H9 (cell line): ENCODE measurements at regions not wholly inside any gene's neighbourhood (a gene's known extent, or its start where the extent isn't known, plus 50 kb on each side); places are given as distances from the start of the nearest gene placed in this dataset.
A peak's percentile ranks its signal among the peaks of the same experiment; 100 is the strongest.

ENCODE experiments used
- DNase-seq: peaks from one replicate; pipeline ENCODE4 v3.0.0-alpha.2; 2017
- H2AFZ ChIP-seq: one replicate; pipeline ENCODE4 v1.6.1; 2013; ENCODE audit warnings: mild to moderate bottlenecking, low read length, control low read depth, moderate library complexity
- H2AK5ac ChIP-seq: 2 replicates; pipeline ENCODE4 v1.6.1; 2013; ENCODE audit warnings: low read length, control low read depth, mixed read lengths; ENCODE audit not compliant: insufficient read length
- H2BK120ac ChIP-seq: one replicate; pipeline ENCODE4 v1.6.1; 2013; ENCODE audit warnings: low read depth, mild to moderate bottlenecking, low read length, control low read depth, inconsistent platforms; ENCODE audit not compliant: poor library complexity, severe bottlenecking
- H2BK12ac ChIP-seq: 2 replicates; pipeline ENCODE4 v1.6.1; 2013; ENCODE audit warnings: low read length, control low read depth, mixed read lengths, low read depth; ENCODE audit not compliant: insufficient read length
- H2BK15ac ChIP-seq: 2 replicates; pipeline ENCODE4 v1.6.1; 2013; ENCODE audit warnings: low read depth, low read length, control low read depth
- H2BK20ac ChIP-seq: one replicate; pipeline ENCODE4 v1.6.1; 2013; ENCODE audit warnings: low read depth, mild to moderate bottlenecking, low read length, control low read depth, inconsistent platforms; ENCODE audit not compliant: poor library complexity, severe bottlenecking
- H2BK5ac ChIP-seq: 2 replicates; pipeline ENCODE4 v1.6.1; 2013; ENCODE audit warnings: low read length, control low read depth, mixed read lengths; ENCODE audit not compliant: insufficient read length
- H3K14ac ChIP-seq: 2 replicates; pipeline ENCODE4 v1.6.1; 2013; ENCODE audit warnings: low read length, control low read depth; ENCODE audit not compliant: insufficient read depth
- H3K18ac ChIP-seq: 2 replicates; pipeline ENCODE4 v1.6.1; 2013; ENCODE audit warnings: low read depth, mild to moderate bottlenecking, mixed read lengths, low read length, control low read depth; ENCODE audit not compliant: insufficient read length
- H3K23ac ChIP-seq: 2 replicates; pipeline ENCODE4 v1.6.1; 2013; ENCODE audit warnings: low read length, control low read depth, mixed read lengths, low read depth; ENCODE audit not compliant: insufficient read length
- H3K23me2 ChIP-seq: 2 replicates; pipeline ENCODE4 v1.6.1; 2013; ENCODE audit warnings: low read depth, mild to moderate bottlenecking, mixed read lengths, low read length, control low read depth; ENCODE audit not compliant: insufficient read length, poor library complexity, severe bottlenecking
- H3K27ac ChIP-seq: 2 replicates; pipeline ENCODE4 v1.5.1; 2013; ENCODE audit warnings: low read length, control low read depth, mixed read lengths, low read depth; ENCODE audit not compliant: insufficient read length
- H3K27me3 ChIP-seq: 2 replicates; pipeline ENCODE4 v1.6.1; 2013; ENCODE audit warnings: low read length, control low read depth, inconsistent platforms; ENCODE audit not compliant: insufficient read depth
- H3K4ac ChIP-seq: 2 replicates; pipeline ENCODE4 v1.6.1; 2013; ENCODE audit warnings: low read depth, mild to moderate bottlenecking, control low read depth, inconsistent platforms, low read length, moderate library complexity
- H3K4me1 ChIP-seq: 2 replicates; pipeline ENCODE4 v1.6.1; 2013; ENCODE audit warnings: low read length, control low read depth, inconsistent platforms; ENCODE audit not compliant: insufficient read depth
- H3K4me2 ChIP-seq: 2 replicates; pipeline ENCODE4 v1.6.1; 2013; ENCODE audit warnings: low read length, control low read depth, mixed read lengths; ENCODE audit not compliant: insufficient read length, insufficient read depth
- H3K56ac ChIP-seq: 2 replicates; pipeline ENCODE4 v1.6.1; 2013; ENCODE audit warnings: low read depth, mild to moderate bottlenecking, mixed read lengths, low read length, control low read depth; ENCODE audit not compliant: insufficient read length
- H3K79me1 ChIP-seq: 2 replicates; pipeline ENCODE4 v1.6.1; 2013; ENCODE audit warnings: low read depth, mild to moderate bottlenecking, moderate library complexity, low read length, control low read depth, inconsistent platforms; ENCODE audit not compliant: insufficient read depth, poor library complexity, severe bottlenecking
- H3K79me2 ChIP-seq: 2 replicates; pipeline ENCODE4 v1.6.1; 2013; ENCODE audit warnings: low read length, control low read depth, inconsistent platforms; ENCODE audit not compliant: insufficient read depth
- H3K9ac ChIP-seq: 2 replicates; pipeline ENCODE4 v1.6.1; 2013; ENCODE audit warnings: low read length, control low read depth, mixed read lengths; ENCODE audit not compliant: insufficient read length; ENCODE audit errors: extremely low read depth
- H3K9me3 ChIP-seq: one replicate; pipeline ENCODE4 v1.6.1; 2013; ENCODE audit warnings: low read depth, low read length, inconsistent platforms; ENCODE audit not compliant: control insufficient read depth
- H3T11ph ChIP-seq: one replicate; pipeline ENCODE4 v1.6.1; 2013; ENCODE audit warnings: mild to moderate bottlenecking, low read length, control low read depth, inconsistent platforms
- H4K20me1 ChIP-seq: one replicate; pipeline ENCODE4 v1.6.1; 2013; ENCODE audit not compliant: control insufficient read depth, insufficient read length, insufficient read depth
- H4K5ac ChIP-seq: 2 replicates; pipeline ENCODE4 v1.6.1; 2013; ENCODE audit warnings: low read depth, mild to moderate bottlenecking, mixed read lengths, low read length, control low read depth; ENCODE audit not compliant: insufficient read length
- H4K8ac ChIP-seq: replicated peaks from 2 replicates; pipeline ENCODE4 v1.6.1; 2013; ENCODE audit warnings: low read length, control low read depth, mixed read lengths, low read depth; ENCODE audit not compliant: insufficient read length
- H4K91ac ChIP-seq: 2 replicates; pipeline ENCODE4 v1.6.1; 2013; ENCODE audit warnings: low read depth, mild to moderate bottlenecking, moderate library complexity, mixed read lengths, low read length, control low read depth; ENCODE audit not compliant: insufficient read length
- H3K27ac Mint-ChIP-seq, 3 experiments: 2 replicates in 2 of 3; 3 replicates in 1 of 3; pipeline ENCODE4 v1.8.0; 2020 to 2021; ENCODE audit warnings: mixed read lengths in 3 of 3, mild to moderate bottlenecking in 1 of 3, moderate library complexity in 1 of 3
- H3K27me3 Mint-ChIP-seq: 2 replicates; pipeline ENCODE4 v1.8.0; 2021; ENCODE audit warnings: low read depth, mild to moderate bottlenecking, moderate library complexity, mixed read lengths
- H3K36me3 Mint-ChIP-seq, 3 experiments: 2 replicates in 2 of 3; 3 replicates in 1 of 3; pipeline ENCODE4 v1.8.0; 2020 to 2021; ENCODE audit warnings: low read depth in 3 of 3, mixed read lengths in 3 of 3; ENCODE audit not compliant: insufficient read depth in 1 of 3
- H3K4me1 Mint-ChIP-seq, 2 experiments: 2 replicates each; pipeline ENCODE4 v1.8.0; 2020; ENCODE audit warnings: mixed read lengths in 2 of 2
- H3K4me3 Mint-ChIP-seq, 2 experiments: 2 replicates in 1 of 2; 3 replicates in 1 of 2; pipeline ENCODE4 v1.8.0; 2020 to 2021; ENCODE audit warnings: mild to moderate bottlenecking in 2 of 2, mixed read lengths in 2 of 2, moderate library complexity in 1 of 2
- H3K9me3 Mint-ChIP-seq, 2 experiments: 2 replicates in 1 of 2; 3 replicates in 1 of 2; pipeline ENCODE4 v1.8.0; 2020; ENCODE audit warnings: mild to moderate bottlenecking in 2 of 2, mixed read lengths in 2 of 2, moderate library complexity in 1 of 2
- WGBS: extraction: QIAGEN DNeasy Blood & Tissue Kit; methylation state at CpG from one replicate; pipeline ENCODE4 v1.1.7; 2013; ENCODE audit warnings: missing lambda C conversion rate, low lambda C conversion rate, mixed read lengths; ENCODE audit not compliant: insufficient read length; ENCODE audit errors: extremely low coverage; 5-methylcytosine and 5-hydroxymethylcytosine counted together
- TF ChIP-seq, protein P1 (sequence below): fragments of 200-600 bp; sonication (generic); conservative IDR thresholded peaks from 3 replicates; pipeline ENCODE4 v1.8.0; 2021; ENCODE audit warnings: antibody characterized with exemption, mild to moderate bottlenecking

DNA sequence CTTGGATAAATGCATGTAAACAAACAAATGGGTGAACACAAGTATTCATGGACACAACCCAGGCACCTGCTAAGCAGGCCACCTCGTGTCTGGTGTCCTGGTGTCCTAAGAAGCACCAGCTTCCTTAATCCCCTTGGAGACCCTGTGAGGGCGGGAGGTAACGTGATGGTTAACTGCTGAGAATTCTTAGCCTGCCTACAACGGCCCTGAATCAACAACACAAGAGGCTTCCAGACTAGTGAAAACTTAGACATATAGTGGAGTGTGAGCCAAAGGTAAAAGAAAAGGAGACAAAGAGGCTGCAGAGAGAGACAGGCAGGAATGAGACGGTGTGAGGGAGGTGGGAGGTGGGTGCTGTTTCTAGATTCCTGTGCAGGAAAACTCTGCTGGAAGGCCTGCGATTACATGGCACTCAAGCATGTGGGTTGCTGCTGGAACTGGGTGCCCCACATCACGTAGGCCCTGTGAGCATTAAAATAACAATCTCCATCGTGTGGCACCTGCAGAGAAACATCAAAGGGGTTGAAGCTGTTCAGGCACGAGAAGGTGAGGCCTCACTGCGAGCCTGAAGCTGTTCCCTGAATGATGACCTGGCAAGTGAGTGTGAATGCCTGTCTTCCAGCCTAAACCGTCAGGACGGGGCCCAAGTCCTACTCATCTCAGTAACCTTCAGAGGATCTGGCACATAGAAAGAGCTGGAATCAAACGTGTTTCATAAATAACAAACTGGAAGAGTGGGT, 64.2 kb downstream of the RPL37A start:
- Histone ChIP-seq H2AK5ac (no peak overlapping the region), H4K91ac (no peak overlapping the region), H2BK120ac (no peak overlapping the region), H3K27me3 (no peaks in the 10 kb centered on the region), H3K79me2 (no peaks in the 10 kb centered on the region), H3K4ac (no peak overlapping the region), H3K4me2 (no peak overlapping the region), H3K79me1 (no peaks in the 10 kb centered on the region), H3T11ph (no peak overlapping the region), H2BK20ac (no peak overlapping the region), H4K8ac (no peak overlapping the region), H2BK12ac (no peak overlapping the region), H3K23ac (no peak overlapping the region), H2BK5ac (no peak overlapping the region), H3K18ac (no peak overlapping the region), H3K9me3 (no peaks in the 10 kb centered on the region), H4K20me1 (no peaks in the 10 kb centered on the region), H3K27ac (no peak overlapping the region), H3K9ac (no peak overlapping the region), H2AFZ (no peak overlapping the region), H3K14ac (no peak overlapping the region), H2BK15ac (no peak overlapping the region), H3K4me1 (peaks cover 16% of the 10 kb centered on the region), H4K5ac (no peak overlapping the region), H3K23me2 (no peaks in the 10 kb centered on the region), H3K56ac (no peak overlapping the region)
- WGBS, result no CpG with 5 or more reads among the region's 13 CpGs
- H3K27ac Mint-ChIP-seq, result peak overlapping the region in 2 of 3 experiments; percentile 25 to 31; a peak in 2 of 7 replicates
- DNase-seq, result peak; percentile 50
- H3K4me1 Mint-ChIP-seq, result peaks cover 72 to 74% of the 10 kb centered on the region in 2 experiments
- H3K9me3 Mint-ChIP-seq, result peaks cover 2 to 4% of the 10 kb centered on the region in 2 experiments; a peak in 2 of 5 replicates
- peaks cover 0 to 12% (median 5%) of the 10 kb centered on the region in 3 experiments; a peak in 3 of 7 replicates for H3K36me3 Mint-ChIP-seq
- TF ChIP-seq, protein P1, sequence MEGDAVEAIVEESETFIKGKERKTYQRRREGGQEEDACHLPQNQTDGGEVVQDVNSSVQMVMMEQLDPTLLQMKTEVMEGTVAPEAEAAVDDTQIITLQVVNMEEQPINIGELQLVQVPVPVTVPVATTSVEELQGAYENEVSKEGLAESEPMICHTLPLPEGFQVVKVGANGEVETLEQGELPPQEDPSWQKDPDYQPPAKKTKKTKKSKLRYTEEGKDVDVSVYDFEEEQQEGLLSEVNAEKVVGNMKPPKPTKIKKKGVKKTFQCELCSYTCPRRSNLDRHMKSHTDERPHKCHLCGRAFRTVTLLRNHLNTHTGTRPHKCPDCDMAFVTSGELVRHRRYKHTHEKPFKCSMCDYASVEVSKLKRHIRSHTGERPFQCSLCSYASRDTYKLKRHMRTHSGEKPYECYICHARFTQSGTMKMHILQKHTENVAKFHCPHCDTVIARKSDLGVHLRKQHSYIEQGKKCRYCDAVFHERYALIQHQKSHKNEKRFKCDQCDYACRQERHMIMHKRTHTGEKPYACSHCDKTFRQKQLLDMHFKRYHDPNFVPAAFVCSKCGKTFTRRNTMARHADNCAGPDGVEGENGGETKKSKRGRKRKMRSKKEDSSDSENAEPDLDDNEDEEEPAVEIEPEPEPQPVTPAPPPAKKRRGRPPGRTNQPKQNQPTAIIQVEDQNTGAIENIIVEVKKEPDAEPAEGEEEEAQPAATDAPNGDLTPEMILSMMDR, result no peak
- H3K27me3 Mint-ChIP-seq, result no peaks in the 10 kb centered on the region; the same call in 1 of the 2 replicates
- peak overlapping the region in 1 of 2 experiments; percentile 8; a peak in 2 of 5 replicates for H3K4me3 Mint-ChIP-seq
